ENCODE measurements at regions not wholly inside any gene's neighbourhood (a gene's known extent, or its start where the extent isn't known, plus 50 kb on each side); places are given as distances from the start of the nearest gene placed in this dataset.
A peak's percentile ranks its signal among the peaks of the same experiment; 100 is the strongest.
"Not testable (repeated sequence)": the region's sequence is repeated elsewhere in the genome, so short reads cannot be mapped to it uniquely, and the experiment has no call there.

- DNase-seq: no peak
Observed at GRCh38 chr21:28518630-28519029, 474.0 kb downstream of the LTN1 start.

- peak in 10 of 14 donors; percentile 2 to 36 (median 14) for DNase-seq
Observed at GRCh38 chr21:28516991-28517592, 475.6 kb downstream of the LTN1 start.

- DNase-seq: no peak
Observed at GRCh38 chr21:28516021-28516420, 476.7 kb downstream of the LTN1 start.

GRCh38 chr21:28513428-28513827 lies 479.2 kb downstream of the LTN1 start:
- no peak for DNase-seq

- no peak for DNase-seq
Observed at GRCh38 chr21:28509031-28509430, 483.6 kb downstream of the LTN1 start.

- DNase-seq: no peak
Observed at GRCh38 chr21:28508126-28508525, 484.6 kb downstream of the LTN1 start.

- no peak for DNase-seq
Observed at GRCh38 chr21:28496517-28496916, 496.2 kb downstream of the LTN1 start.

- DNase-seq: no peak
Observed at GRCh38 chr21:28492127-28492526, 500.6 kb downstream of the LTN1 start.

GRCh38 chr21:28489821-28490350 lies 502.8 kb downstream of the LTN1 start:
- DNase-seq: no peak

GRCh38 chr21:28489162-28489561 lies 503.5 kb downstream of the LTN1 start:
- DNase-seq: no peak

- DNase-seq: no peak
Observed at GRCh38 chr21:28487455-28488070, 505.1 kb downstream of the LTN1 start.

- no peak for DNase-seq
Observed at GRCh38 chr21:28485301-28486022, 507.2 kb downstream of the LTN1 start.

- DNase-seq: no peak
Observed at GRCh38 chr21:28483301-28484035, 509.2 kb downstream of the LTN1 start.

GRCh38 chr21:28482657-28483056 lies 510.0 kb downstream of the LTN1 start:
- DNase-seq: no peak

- DNase-seq: no peak
Observed at GRCh38 chr21:28480470-28480869, 512.2 kb downstream of the LTN1 start.

- DNase-seq: no peak
Observed at GRCh38 chr21:28473530-28474220, 519.0 kb downstream of the LTN1 start.

- DNase-seq: not testable (repeated sequence)
Observed at GRCh38 chr21:28472543-28472942, 520.1 kb downstream of the LTN1 start.

- no peak for DNase-seq
Observed at GRCh38 chr21:28464988-28465387, 527.7 kb downstream of the LTN1 start.

- DNase-seq: no peak
Observed at GRCh38 chr21:28464095-28464494, 528.6 kb downstream of the LTN1 start.

- no peak for DNase-seq
Observed at GRCh38 chr21:28459193-28459592, 533.5 kb downstream of the LTN1 start.

- DNase-seq: no peak
Observed at GRCh38 chr21:28458446-28458845, 534.2 kb downstream of the LTN1 start.

- DNase-seq: no peak
Observed at GRCh38 chr21:28455253-28455600, 537.5 kb downstream of the LTN1 start.

Data from C1 segment of cervical spinal cord (tissue), 14 donors.